Kidney (tissue), 13 donors: ENCODE measurements at regions not wholly inside any gene's neighbourhood (a gene's known extent, or its start where the extent isn't known, plus 50 kb on each side); places are given as distances from the start of the nearest gene placed in this dataset.

Experiments used
- DNase-seq, 5 donors: peaks; one replicate each; pipeline ENCODE4 v3.0.0-alpha.2; 2013 to 2020
- FAIRE-seq: peaks from 2 replicates; lab custom pipeline; 2012; peaks lifted over from hg19 to GRCh38; lab: Jason Lieb, UNC
- H3K27ac ChIP-seq, 2 donors: one replicate each; pipeline ENCODE4 v1.7.0; 2013; ENCODE audit warnings: low read depth in 2 of 2, low read length in 2 of 2, inconsistent platforms in 1 of 2
- H3K27me3 ChIP-seq: one replicate; pipeline ENCODE4 v1.7.1; 2013; ENCODE audit warnings: low read length, inconsistent platforms; ENCODE audit not compliant: control insufficient read depth, insufficient read depth
- H3K36me3 ChIP-seq, 3 donors: one replicate each; pipeline versions ENCODE4 v1.7.0 to v1.7.1; 2013; ENCODE audit warnings: low read length in 3 of 3, control low read depth in 1 of 3, inconsistent platforms in 1 of 3; ENCODE audit not compliant: insufficient read depth in 3 of 3, control insufficient read depth in 2 of 3
- H3K4me1 ChIP-seq, 3 donors: one replicate each; pipeline versions ENCODE4 v1.7.0 to v1.7.1; 2013; ENCODE audit warnings: low read length in 3 of 3, inconsistent platforms in 1 of 3, low read depth in 1 of 3; ENCODE audit not compliant: control insufficient read depth in 2 of 3, insufficient read depth in 2 of 3
- H3K4me3 ChIP-seq, 3 donors: one replicate each; pipeline versions ENCODE4 v1.7.0 to v1.8.1; 2013; ENCODE audit warnings: low read length in 3 of 3, control low read depth in 1 of 3, inconsistent platforms in 1 of 3
- H3K9ac ChIP-seq, 3 donors: one replicate each; pipeline versions ENCODE4 v1.7.0 to v1.7.1; 2013; ENCODE audit warnings: low read length in 3 of 3, control low read depth in 1 of 3, inconsistent platforms in 1 of 3
- H3K9me3 ChIP-seq, 3 donors: one replicate each; pipeline versions ENCODE4 v1.7.0 to v1.7.1; 2013; ENCODE audit warnings: low read length in 3 of 3, control low read depth in 1 of 3, inconsistent platforms in 1 of 3; ENCODE audit not compliant: control insufficient read depth in 2 of 3, insufficient read depth in 1 of 3
- intact Hi-C: fragments of 100-400 bp; cut with DNase I; formaldehyde crosslinking; loops from one replicate; pipeline ENCODE4 v1.11.1; 2022
- TF ChIP-seq, protein P1 (sequence below): IDR thresholded peaks from 3 replicates; pipeline ENCODE4 v1.5.1; 2012; ENCODE audit warnings: mild to moderate bottlenecking, moderate library complexity, borderline replicate concordance; ENCODE audit not compliant: insufficient read depth; ENCODE audit errors: extremely low read depth
- donor health status: control.
- donor health status: control.
- donor health status: control.
- donor health status: control.
- donor health status: control.
- donor health status: DM: yes; HTN: yes; CAD: no.
- donor health status: Normal renal cell carcinoma (clear cell type).

- FAIRE-seq (no peak), DNase-seq (no peak)
- H3K9me3 ChIP-seq = no peaks in the 10 kb centered on the region
- H3K9ac ChIP-seq = no peak overlapping the region
- TF ChIP-seq, protein P1, sequence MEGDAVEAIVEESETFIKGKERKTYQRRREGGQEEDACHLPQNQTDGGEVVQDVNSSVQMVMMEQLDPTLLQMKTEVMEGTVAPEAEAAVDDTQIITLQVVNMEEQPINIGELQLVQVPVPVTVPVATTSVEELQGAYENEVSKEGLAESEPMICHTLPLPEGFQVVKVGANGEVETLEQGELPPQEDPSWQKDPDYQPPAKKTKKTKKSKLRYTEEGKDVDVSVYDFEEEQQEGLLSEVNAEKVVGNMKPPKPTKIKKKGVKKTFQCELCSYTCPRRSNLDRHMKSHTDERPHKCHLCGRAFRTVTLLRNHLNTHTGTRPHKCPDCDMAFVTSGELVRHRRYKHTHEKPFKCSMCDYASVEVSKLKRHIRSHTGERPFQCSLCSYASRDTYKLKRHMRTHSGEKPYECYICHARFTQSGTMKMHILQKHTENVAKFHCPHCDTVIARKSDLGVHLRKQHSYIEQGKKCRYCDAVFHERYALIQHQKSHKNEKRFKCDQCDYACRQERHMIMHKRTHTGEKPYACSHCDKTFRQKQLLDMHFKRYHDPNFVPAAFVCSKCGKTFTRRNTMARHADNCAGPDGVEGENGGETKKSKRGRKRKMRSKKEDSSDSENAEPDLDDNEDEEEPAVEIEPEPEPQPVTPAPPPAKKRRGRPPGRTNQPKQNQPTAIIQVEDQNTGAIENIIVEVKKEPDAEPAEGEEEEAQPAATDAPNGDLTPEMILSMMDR = no peak
- H3K27me3 ChIP-seq = no peaks in the 10 kb centered on the region
- H3K27ac ChIP-seq = no peak overlapping the region
- intact Hi-C loops = no loop called here
- H3K36me3 ChIP-seq = no peaks in the 10 kb centered on the region
- no peaks in the 10 kb centered on the region for H3K4me1 ChIP-seq
- H3K4me3 ChIP-seq = no peak overlapping the region
Measured at GRCh38 chr7:17233603-17234002, 64.8 kb upstream of the AHR start.

- no peaks in the 10 kb centered on the region for H3K27me3 ChIP-seq
- no peak overlapping the region for H3K27ac ChIP-seq
- TF ChIP-seq, protein P1 = no peak
- H3K4me1 ChIP-seq = no peaks in the 10 kb centered on the region
- no peak overlapping the region for H3K4me3 ChIP-seq
- no peaks in the 10 kb centered on the region for H3K36me3 ChIP-seq
- FAIRE-seq (no peak), DNase-seq (no peak)
- H3K9ac ChIP-seq = no peak overlapping the region
- no peaks in the 10 kb centered on the region for H3K9me3 ChIP-seq
- intact Hi-C loops = no loop called here
Measured at GRCh38 chr7:17234030-17234397, 64.4 kb upstream of the AHR start.

- no peak for DNase-seq
Measured at GRCh38 chr7:17234398-17235031, 63.9 kb upstream of the AHR start.

More at GRCh38 chr7:17234398-17235031, 63.9 kb upstream of the AHR start:
- H3K36me3 ChIP-seq = no peaks in the 10 kb centered on the region
- no peak overlapping the region for H3K4me3 ChIP-seq
- H3K27me3 ChIP-seq = no peaks in the 10 kb centered on the region
- FAIRE-seq = no peak
- no peaks in the 10 kb centered on the region for H3K4me1 ChIP-seq
- H3K9ac ChIP-seq = no peak overlapping the region
- TF ChIP-seq, protein P1 = no peak
- H3K9me3 ChIP-seq = no peaks in the 10 kb centered on the region
- intact Hi-C loops = no loop called here
- H3K27ac ChIP-seq = no peak overlapping the region
